ENCODE measurements at regions not wholly inside any gene's neighbourhood (a gene's known extent, or its start where the extent isn't known, plus 50 kb on each side); places are given as distances from the start of the nearest gene placed in this dataset.

GRCh38 chr6:120869397-120869796 is 464.9 kb downstream of the TBC1D32 start:
- TF ChIP-seq CTCF (IDR thresholded peaks at IDR 0.05) (no peak), POLR2A (IDR thresholded peaks at IDR 0.05) (no peak)
